Activated T-cell treated with anti-CD3 and anti-CD28 coated beads, Interleukin-2, amount 50 U/mL, for 4 hours (primary cell): ENCODE measurements at regions not wholly inside any gene's neighbourhood (a gene's known extent, or its start where the extent isn't known, plus 50 kb on each side); places are given as distances from the start of the nearest gene placed in this dataset.
A peak's percentile ranks its signal among the peaks of the same experiment; 100 is the strongest.
"Not testable (repeated sequence)": the region's sequence is repeated elsewhere in the genome, so short reads cannot be mapped to it uniquely, and the experiment has no call there.

Source experiments
- ATAC-seq, 2 donors: fragments of 200-7000 bp; cut with Tn5 transposase; one replicate each; pipeline ENCODE4 v1.10.0; 2021
- DNase-seq: peaks from one replicate; pipeline ENCODE4 v3.0.0-alpha.2; 2020
- H3K27me3 Mint-ChIP-seq: one replicate; pipeline ENCODE4 v1.8.0; 2021; ENCODE audit warnings: low read depth, mixed read lengths
- H3K36me3 Mint-ChIP-seq: one replicate; pipeline ENCODE4 v1.8.0; 2022; ENCODE audit warnings: mixed read lengths; ENCODE audit not compliant: insufficient read depth
- H3K4me1 Mint-ChIP-seq: one replicate; pipeline ENCODE4 v1.8.0; 2021; ENCODE audit warnings: low read depth, mixed read lengths
- H3K4me3 Mint-ChIP-seq: one replicate; pipeline ENCODE4 v1.8.0; 2021; ENCODE audit warnings: mild to moderate bottlenecking, moderate library complexity, mixed read lengths
- H3K9me3 Mint-ChIP-seq: one replicate; pipeline ENCODE4 v1.8.0; 2021; ENCODE audit warnings: mixed read lengths

DNA sequence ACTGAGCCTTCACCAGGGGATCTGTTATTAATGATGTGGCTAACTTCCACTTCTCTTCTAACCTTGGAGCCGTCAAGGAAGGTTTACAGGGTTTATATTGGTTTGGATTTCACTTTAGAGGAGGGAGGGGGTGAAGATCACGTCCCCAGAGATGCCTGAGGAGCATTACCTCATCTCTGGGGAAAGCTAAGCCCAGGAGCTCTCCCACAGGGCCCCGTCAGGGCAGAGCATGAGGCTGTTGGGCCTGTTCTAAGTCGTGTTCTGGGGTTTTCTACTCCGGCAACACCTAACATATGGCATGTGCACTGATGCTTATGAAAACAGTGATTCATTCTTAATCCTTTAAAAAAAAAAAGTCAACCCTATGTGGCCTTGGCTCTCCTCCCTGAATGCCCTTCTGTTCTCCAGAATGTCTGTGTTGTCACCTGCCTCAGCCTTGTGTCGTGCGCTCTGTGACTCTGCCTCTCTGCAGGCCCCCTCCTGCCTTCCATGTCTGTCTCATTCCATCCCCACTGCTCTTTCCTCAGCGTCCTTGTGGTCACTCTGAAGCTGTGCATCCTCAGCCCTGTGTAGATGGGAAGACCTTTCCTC lies 97.4 kb upstream of the JARID2 start:
- H3K27me3 Mint-ChIP-seq, result no peaks in the 10 kb centered on the region
- DNase-seq (no peak), ATAC-seq (peak in 1 of 2 donors; percentile 25)
- no peak overlapping the region for H3K4me3 Mint-ChIP-seq
- no peaks in the 10 kb centered on the region for H3K9me3 Mint-ChIP-seq
- H3K36me3 Mint-ChIP-seq, result no peaks in the 10 kb centered on the region
- no peaks in the 10 kb centered on the region for H3K4me1 Mint-ChIP-seq

DNA sequence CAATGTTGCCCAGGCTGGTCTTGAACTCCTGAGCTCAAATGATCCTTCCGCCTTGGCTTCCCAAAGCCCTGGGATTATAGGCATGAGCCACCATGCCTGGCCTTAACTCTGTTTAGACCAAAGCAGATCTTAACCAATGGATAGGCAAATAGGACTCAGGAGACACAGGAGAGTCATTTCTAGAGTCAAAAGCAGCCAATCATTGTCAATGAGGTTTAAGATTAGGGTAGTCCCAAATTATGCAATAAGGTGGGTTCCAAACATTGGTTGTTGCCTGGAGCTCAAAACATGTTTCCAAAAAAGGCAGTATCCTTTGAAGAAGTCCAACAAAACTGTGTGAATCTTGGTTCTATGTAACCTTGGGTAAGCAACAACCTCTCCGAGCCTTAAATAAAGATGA lies 95.7 kb upstream of the JARID2 start:
- no peak for DNase-seq
- H3K4me3 Mint-ChIP-seq, result no peak overlapping the region
- no peak for ATAC-seq
- H3K36me3 Mint-ChIP-seq, result no peaks in the 10 kb centered on the region
- H3K27me3 Mint-ChIP-seq, result no peaks in the 10 kb centered on the region
- H3K9me3 Mint-ChIP-seq, result no peaks in the 10 kb centered on the region
- H3K4me1 Mint-ChIP-seq, result no peaks in the 10 kb centered on the region

DNA sequence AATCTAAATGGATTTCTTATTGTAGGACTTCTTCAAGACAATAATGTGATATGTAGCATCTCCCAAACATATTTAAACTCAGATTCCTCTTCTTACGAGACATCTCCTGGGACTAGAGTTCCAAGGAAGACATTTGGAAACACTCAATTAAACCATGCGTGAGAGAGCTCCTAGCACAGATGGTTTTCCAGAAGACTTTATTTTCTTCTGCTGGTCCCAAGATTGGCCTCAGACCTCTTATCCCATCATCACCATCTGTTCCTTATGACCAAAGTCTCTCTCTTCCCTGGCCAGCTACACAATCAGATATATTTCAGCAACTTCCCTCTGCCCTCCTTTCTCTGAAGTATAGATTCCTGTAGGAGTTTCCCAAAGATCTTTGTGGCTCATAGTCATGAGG lies 93.2 kb upstream of the JARID2 start:
- DNase-seq, result no peak
- Mint-ChIP-seq H3K4me1 (no peaks in the 10 kb centered on the region), H3K36me3 (no peaks in the 10 kb centered on the region), H3K27me3 (no peaks in the 10 kb centered on the region), H3K9me3 (no peaks in the 10 kb centered on the region), H3K4me3 (no peak overlapping the region)
- no peak for ATAC-seq

DNA sequence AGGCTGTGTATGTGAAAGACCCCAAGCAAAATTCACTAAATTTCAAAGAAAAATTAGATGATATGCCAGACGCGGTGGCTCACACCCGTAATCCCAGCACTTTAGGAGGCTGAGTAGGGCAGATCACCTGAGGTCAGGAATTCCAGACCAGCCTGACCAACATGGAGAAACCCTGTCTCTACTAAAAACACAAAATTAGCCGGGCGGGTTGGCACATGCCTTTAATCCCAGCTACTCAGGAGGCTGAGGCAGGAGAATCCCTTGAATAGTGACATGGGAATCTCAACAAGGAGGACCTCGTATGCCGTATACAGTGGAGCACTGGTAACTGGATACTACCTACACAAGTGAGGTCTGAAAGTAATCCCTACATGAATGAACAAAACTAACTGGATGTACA lies 92.7 kb upstream of the JARID2 start:
- no peaks in the 10 kb centered on the region for H3K36me3 Mint-ChIP-seq
- DNase-seq, result no peak
- no peaks in the 10 kb centered on the region for H3K27me3 Mint-ChIP-seq
- H3K4me1 Mint-ChIP-seq, result no peaks in the 10 kb centered on the region
- no peaks in the 10 kb centered on the region for H3K9me3 Mint-ChIP-seq
- H3K4me3 Mint-ChIP-seq, result no peak overlapping the region
- no peak for ATAC-seq

DNA sequence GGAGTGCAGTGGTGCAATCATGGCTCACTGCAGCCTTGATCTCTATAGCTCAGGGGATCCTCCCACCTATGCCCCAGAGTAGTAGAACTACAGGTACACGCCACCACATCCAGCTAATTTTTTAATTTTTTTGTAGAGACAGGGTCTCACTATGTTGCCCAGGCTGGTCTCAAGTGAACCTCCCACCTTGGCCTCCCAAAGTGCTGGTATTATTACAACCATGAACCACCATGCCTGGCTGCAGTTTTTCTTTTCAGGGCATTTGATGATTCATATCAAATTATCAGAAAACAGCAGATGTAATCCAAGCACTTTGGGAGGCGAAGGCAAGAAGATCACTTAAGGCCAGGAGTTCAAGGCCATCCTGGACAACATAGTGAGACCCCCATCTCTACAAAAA lies 88.4 kb upstream of the JARID2 start:
- DNase-seq (no peak), ATAC-seq (no peak)
- no peaks in the 10 kb centered on the region for H3K36me3 Mint-ChIP-seq
- H3K4me1 Mint-ChIP-seq, result no peaks in the 10 kb centered on the region
- no peaks in the 10 kb centered on the region for H3K27me3 Mint-ChIP-seq
- H3K4me3 Mint-ChIP-seq, result no peak overlapping the region
- no peaks in the 10 kb centered on the region for H3K9me3 Mint-ChIP-seq

DNA sequence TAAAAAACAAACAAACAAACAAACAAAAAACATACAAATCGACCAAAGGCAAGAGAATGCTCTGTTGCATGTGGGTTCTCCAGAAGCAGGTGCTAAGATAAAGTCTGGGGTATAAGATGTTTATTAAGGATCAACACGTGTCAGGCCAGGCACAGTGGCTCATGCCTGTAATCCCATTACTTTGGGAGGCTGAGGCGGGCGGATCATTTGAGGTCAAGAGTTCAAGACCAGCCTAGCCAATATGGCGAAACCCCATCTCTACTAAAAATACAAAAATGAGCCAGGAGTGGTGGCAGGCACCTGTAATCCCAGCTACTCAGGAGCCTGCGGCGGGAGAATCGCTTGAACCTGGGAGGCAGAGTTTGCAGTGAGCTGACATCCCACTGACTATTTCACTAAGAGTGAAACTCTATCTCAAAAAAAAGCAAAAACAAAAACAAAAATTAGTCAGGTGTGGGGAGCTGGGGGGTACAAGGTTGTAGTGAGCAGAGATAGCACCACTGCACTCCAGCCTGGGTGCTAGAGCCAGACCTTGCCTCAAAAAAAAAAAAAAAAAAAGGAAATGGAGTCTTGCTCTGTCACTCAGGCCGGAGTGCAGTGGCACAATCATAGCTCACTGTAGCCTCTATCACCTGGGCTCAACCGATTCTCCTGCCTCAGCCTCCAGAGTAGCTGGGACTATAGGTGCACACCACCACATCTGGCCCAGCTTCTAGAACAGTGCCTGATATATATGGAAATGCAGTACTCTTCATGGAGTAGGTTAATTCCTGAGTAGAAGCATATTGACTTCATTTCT lies 86.8 kb upstream of the JARID2 start:
- DNase-seq, result no peak
- Mint-ChIP-seq H3K9me3 (no peaks in the 10 kb centered on the region), H3K4me3 (no peak overlapping the region), H3K4me1 (no peaks in the 10 kb centered on the region), H3K27me3 (no peaks in the 10 kb centered on the region), H3K36me3 (no peaks in the 10 kb centered on the region)
- ATAC-seq, result no peak

DNA sequence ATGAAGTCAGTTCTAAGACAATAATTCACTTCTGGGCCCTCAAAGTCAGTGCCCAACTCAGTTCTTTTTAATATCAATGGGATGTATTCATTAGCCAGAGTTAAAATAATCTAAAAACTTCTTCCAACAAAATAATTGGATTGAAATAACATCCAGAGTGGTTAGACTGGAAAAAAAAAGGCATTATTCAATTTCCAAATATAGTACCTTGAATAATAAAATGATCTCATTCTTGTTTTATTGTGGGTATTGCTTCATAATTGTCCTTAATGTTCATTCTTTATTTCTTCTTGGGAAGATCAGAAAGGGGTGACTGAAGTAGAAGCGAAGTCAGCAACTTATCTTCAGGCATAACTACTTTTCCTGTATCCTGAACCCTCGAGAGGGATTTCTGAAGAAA lies 85.1 kb upstream of the JARID2 start:
- Mint-ChIP-seq H3K4me3 (no peak overlapping the region), H3K27me3 (no peaks in the 10 kb centered on the region), H3K9me3 (no peaks in the 10 kb centered on the region), H3K4me1 (no peaks in the 10 kb centered on the region), H3K36me3 (no peaks in the 10 kb centered on the region)
- DNase-seq (no peak), ATAC-seq (no peak)

DNA sequence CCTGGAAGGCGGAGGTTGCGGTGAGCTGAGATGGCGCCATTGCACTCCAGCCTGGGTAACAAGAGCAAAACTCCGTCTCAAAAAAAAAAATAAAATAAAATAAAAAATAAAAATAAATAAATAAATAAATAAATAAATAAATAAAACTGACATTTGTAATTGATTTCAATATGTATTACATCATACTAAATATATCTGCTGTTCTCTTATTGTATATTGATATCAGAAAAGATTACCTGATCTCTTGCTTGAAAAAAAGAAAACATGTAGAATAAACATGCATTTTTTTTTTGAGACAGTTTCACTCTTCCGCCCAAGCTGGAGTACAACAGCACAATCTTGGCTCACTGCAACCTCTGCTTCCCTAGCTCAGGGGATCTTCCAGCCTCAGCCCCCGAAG lies 81.0 kb upstream of the JARID2 start:
- not testable (repeated sequence) for H3K4me3 Mint-ChIP-seq, H3K4me1 Mint-ChIP-seq, H3K9me3 Mint-ChIP-seq, H3K27me3 Mint-ChIP-seq, H3K36me3 Mint-ChIP-seq, DNase-seq, ATAC-seq

DNA sequence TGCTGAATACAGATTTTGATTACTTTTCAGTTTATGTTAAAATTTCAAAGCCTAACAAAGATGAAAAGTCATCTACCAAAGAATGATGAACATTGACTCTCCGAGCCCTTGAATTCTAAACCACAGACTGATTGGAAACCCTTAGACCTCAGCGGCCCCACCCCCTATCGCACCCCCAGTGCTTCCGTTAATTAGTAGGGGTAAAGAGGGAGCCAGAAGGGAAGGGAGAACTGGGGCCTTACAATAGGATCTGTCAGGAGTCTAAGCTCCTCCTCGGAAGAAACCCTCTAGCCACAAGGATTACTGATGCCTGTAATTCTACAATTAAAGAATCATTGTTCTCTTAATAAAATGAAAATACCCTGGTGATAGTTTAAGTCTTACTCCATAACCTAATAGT lies 79.7 kb upstream of the JARID2 start:
- H3K4me1 Mint-ChIP-seq, result no peaks in the 10 kb centered on the region
- ATAC-seq (no peak), DNase-seq (no peak)
- H3K36me3 Mint-ChIP-seq, result no peaks in the 10 kb centered on the region
- no peak overlapping the region for H3K4me3 Mint-ChIP-seq
- no peaks in the 10 kb centered on the region for H3K27me3 Mint-ChIP-seq
- no peaks in the 10 kb centered on the region for H3K9me3 Mint-ChIP-seq

DNA sequence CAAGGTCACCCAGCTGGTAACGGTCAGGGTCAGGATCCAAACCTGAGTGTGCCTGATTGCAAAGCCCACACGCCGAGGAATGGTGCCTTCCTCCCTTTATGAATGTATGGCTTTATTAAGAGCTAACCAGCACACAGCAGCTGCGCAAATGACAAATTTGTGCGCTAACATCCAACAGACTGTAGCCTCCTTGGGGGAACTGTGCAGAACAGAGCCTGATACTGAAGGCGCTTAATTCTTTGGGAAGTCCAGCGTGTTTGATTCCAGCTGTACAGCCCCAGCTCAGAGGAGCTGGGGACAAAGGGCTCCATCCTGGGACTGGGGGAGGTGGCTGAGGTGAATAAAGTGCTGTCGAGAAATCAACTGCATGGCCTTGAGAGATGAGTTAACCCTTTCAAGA lies 75.7 kb upstream of the JARID2 start:
- ATAC-seq, result no peak
- H3K36me3 Mint-ChIP-seq, result no peaks in the 10 kb centered on the region
- no peaks in the 10 kb centered on the region for H3K9me3 Mint-ChIP-seq
- no peak for DNase-seq
- no peaks in the 10 kb centered on the region for H3K4me1 Mint-ChIP-seq
- no peaks in the 10 kb centered on the region for H3K27me3 Mint-ChIP-seq
- no peak overlapping the region for H3K4me3 Mint-ChIP-seq

DNA sequence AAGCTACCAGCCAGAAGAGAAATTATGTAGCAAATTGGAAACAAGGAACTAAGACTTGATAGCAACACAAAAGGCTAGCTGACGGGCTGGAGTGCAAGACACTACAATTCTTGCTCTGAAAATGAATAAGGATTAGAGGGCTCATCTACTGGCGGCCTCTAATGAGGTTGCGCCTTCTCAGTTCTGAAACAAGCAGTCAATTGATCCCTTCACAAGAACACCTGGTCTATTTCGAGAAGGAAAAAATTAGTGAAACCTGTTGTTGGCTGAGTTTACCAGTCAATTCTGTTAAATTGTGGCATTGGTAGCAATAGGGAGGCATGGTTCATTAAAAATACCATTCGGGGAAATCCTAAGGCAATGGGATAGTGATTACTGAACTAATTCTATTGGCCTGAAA lies 74.8 kb upstream of the JARID2 start:
- H3K36me3 Mint-ChIP-seq, result no peaks in the 10 kb centered on the region
- no peak overlapping the region for H3K4me3 Mint-ChIP-seq
- H3K27me3 Mint-ChIP-seq, result no peaks in the 10 kb centered on the region
- no peak for ATAC-seq
- no peaks in the 10 kb centered on the region for H3K9me3 Mint-ChIP-seq
- no peaks in the 10 kb centered on the region for H3K4me1 Mint-ChIP-seq
- no peak for DNase-seq

DNA sequence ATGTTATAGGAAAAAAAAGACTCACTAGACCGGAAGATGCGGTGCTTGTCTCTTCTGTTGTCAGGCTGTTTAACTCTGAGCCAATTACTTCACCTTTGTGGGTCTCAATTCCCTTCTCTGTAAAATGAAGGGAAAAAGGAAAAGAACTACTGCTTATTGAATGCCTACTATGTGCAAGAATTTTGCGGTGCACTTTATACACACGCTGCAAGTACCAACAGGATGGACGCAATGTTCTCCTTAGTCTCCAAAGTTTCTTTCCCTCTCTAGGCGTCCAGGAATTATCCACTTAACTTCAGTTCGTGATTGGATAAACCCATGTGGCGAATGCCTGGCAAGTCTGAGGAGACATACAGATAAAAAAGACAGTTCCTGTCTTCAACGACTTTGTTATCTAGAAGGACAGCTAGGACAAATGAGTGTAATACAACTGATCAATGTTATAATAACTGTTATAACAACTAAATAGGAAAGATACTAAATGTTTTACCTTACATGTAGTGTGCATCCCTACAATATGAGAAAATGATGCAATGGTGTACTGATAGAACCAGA lies 69.0 kb upstream of the JARID2 start:
- ATAC-seq (no peak), DNase-seq (no peak)
- Mint-ChIP-seq H3K4me1 (no peaks in the 10 kb centered on the region), H3K27me3 (no peaks in the 10 kb centered on the region), H3K4me3 (no peak overlapping the region), H3K9me3 (no peaks in the 10 kb centered on the region), H3K36me3 (no peaks in the 10 kb centered on the region)

DNA sequence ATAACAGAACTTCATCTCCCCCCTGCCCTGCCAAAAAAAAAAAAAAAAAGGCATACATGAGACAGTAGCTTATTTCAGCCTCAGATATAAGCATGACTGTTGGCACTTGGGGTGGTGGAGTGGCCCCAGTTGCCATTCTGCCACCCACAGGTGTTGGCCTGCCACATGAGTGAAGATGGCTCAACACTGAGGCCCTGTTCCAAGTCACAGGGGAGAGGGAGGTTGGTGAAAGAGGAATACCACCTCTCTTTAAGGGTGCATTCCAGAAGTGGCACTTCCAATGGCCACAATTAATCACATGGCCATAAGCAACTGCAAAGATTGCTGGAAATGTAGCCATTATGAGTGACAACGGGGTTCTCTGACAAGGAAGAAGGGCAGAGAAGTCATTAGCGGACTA lies 61.9 kb upstream of the JARID2 start:
- H3K36me3 Mint-ChIP-seq, result no peaks in the 10 kb centered on the region
- peak; percentile 56 to 65 for ATAC-seq
- peaks cover 11% of the 10 kb centered on the region for H3K4me1 Mint-ChIP-seq
- peak; percentile 7 for DNase-seq
- H3K27me3 Mint-ChIP-seq, result no peaks in the 10 kb centered on the region
- H3K9me3 Mint-ChIP-seq, result no peaks in the 10 kb centered on the region
- no peak overlapping the region for H3K4me3 Mint-ChIP-seq

DNA sequence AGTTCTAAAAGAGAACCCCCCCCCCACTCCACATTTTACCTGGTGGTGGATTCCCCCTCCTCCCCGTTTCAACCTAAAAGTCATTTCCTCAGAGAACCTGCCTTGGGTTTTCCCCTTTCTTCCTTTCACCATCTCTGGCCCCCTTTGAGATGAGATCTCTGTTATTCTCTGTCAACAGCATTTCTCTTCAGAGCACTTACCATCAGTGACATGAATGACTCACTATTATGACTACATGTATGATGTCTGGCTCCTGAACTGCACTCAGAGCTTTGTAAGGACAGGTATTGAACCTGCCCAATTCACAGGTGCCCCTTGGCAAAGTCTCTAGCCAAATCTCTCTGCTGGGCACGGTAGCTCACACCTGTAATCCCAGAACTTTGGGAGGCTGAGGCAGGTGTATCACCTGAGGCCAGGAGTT lies 61.4 kb upstream of the JARID2 start:
- DNase-seq (peak; percentile 11), ATAC-seq (peak; percentile 98 to 99)
- Mint-ChIP-seq H3K4me1 (peaks cover 11% of the 10 kb centered on the region), H3K9me3 (no peaks in the 10 kb centered on the region), H3K27me3 (no peaks in the 10 kb centered on the region), H3K36me3 (no peaks in the 10 kb centered on the region), H3K4me3 (peak overlapping the region; percentile 13)

DNA sequence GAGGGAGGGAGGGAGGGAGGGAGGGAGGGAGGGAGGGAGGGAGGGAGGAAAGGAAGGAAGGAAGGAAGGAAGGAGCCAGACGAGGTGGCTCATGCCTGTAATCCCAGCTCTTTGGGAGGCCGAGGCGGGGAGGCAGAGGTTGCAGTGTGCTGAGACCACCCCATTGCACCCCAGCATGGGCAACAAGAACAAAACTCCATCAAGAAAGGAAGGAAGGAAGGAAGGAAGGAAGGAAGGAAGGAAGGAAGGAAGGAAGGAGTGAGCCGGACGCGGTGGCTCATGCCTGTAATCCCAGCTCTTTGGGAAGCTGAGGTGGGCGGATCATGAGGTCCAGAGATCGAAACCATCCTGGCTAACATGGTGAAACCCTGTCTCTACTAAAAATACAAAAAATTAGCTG lies 60.8 kb upstream of the JARID2 start:
- H3K4me3 Mint-ChIP-seq, H3K27me3 Mint-ChIP-seq, DNase-seq, H3K9me3 Mint-ChIP-seq, H3K36me3 Mint-ChIP-seq, ATAC-seq: not testable (repeated sequence)
- peaks cover 11% of the 10 kb centered on the region for H3K4me1 Mint-ChIP-seq
